NCI-H2227 (cell line): ENCODE measurements at regions not wholly inside any gene's neighbourhood (a gene's known extent, or its start where the extent isn't known, plus 50 kb on each side); places are given as distances from the start of the nearest gene placed in this dataset.
"Not testable (repeated sequence)": the region's sequence is repeated elsewhere in the genome, so short reads cannot be mapped to it uniquely, and the experiment has no call there.

Source experiments
- DNase-seq: peaks from one replicate; lab custom pipeline; 2025; ENCODE audit not compliant: unreplicated experiment; lab: John Stamatoyannopoulos, UW

DNA sequence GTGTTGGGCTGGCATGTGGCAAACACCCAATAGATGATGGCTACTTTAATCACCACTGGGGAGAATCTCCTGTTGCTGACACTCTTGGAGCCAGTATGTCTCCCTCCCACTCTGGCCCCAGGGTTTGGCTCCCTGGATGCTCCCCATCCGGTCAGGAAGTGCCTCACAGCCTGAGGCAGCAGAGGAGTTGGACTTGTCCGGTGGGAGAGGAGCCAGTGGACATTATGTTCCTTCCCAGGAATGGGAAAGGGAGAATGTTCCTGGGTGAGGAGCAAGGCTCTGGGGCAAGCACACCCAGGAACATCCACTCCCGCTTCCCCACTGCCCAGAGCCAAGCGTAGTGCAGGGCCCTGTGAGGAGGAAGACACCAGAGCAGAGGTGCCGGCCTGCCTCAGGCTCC lies 84.6 kb upstream of the NAV2 start:
- no peak for DNase-seq

DNA sequence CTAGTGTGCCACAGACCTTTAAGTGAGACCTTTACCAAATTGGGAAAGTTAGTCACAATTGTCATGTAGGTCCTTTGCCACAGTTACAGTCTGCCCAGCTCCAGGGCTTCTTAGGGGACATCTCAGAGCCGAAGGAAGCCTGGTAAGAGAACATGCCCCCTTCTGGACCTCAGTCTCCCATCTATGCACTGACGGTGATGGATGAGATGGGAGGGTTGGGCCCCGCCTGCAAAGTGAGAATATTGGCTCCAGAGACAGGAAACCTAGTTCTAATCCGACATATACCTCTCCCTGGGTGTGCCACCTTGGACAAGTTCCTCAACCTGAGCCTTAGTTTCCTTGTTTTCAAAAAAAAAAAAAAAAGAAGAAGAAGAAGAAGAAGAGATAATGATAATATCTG lies 85.1 kb upstream of the NAV2 start:
- no peak for DNase-seq

GRCh38 chr11:19625438-19625837 lies 87.2 kb upstream of the NAV2 start:
- no peak for DNase-seq

DNA sequence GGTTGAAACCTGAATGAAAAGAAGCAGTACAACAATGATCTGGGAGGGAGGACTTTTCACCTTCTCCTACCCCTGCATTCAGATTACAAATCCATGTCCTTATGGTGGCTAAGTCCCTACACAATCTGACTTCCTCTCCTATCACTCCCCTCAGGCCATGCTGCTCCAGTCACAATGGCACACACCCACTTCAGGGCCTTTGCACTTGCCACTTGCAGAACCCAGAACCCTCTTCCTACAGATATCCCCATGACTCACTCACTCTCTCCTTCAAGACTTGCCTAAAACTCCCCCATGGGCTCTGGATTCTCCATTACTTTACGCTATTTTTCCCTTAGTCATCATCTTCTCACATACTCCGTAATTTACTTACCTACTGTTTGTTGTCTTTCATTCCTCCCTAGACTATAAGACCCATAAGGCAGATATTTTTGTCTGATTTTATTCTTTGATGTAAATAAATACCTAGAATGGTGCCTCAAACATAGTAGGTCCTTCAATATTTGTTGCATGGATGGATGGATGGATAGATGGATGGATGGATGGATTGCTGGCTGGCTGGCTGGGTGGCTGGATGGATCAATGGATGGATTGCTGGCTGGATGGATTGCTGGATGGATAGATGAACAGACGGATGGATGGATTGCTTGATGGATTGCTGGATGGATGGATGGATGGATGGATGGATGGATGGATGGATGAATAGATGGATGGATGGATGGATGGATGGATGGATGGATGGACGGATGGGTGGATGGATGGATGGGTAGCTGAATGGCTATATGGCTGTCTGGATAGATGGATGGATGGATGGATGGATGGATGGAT lies 94.7 kb upstream of the NAV2 start:
- no peak for DNase-seq

DNA sequence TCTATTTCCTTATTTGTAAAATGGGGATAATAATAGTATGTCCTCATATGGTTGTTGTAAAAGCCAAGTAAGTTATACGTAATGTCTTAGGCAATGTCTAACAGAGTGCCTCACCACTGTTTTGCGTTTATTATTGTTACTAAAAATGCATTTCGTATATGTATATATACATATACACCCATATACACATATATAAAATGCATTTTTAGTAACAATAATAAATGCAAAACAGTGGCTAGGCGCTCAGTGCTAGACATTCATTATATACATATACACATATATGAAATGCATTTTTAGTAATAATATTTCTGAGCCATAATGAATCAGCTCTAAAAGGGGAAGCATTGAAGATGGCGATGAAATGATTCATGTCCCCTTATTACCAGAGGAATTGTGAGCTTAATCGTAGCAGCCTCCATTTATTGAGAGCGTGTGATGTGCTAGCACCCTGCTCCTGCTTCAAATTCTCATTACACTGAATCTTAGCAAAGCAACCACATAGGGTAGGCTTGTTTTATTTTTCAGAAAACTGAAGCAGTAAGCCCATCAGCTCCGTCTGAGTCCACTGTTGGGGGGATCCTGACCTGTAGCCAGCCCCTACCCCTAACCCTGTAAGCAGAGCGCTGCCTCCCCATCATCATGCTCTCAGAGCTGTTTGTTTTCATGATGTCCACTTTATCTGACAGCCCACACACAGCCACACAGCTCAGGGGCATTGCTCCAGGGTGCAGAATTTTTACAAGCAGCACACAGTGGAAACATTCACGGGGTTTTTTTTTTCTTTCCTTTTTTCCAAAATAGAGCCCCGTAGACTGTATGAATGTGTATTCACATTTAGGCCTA lies 97.1 kb upstream of the NAV2 start:
- no peak for DNase-seq

DNA sequence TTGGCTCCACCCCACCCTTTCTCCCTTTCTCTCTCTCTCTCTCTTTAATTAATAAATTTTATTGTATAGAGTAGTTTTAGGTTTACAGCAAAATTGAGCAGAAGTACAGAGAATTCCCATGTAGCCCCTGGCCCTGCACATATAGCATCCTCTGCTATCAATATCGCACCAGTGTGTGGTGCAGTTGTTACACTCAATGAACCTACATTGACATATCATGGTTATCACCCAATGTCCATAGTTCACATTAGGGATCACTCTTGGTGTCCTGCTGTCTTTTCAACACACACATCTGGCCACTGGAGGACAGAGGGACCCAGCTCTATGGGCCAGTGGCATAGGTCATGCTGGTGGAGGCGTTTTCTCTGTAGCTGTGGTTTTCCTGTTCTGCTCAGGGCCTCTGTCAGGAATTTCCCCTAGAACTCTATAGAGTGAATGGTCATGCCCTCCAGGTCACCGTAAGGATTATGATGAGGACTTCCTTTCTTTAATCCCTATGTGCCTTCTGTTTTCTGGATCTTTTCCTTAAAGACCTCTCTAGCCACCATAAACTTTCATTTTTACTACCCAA lies 98.2 kb upstream of the NAV2 start:
- no peak for DNase-seq

DNA sequence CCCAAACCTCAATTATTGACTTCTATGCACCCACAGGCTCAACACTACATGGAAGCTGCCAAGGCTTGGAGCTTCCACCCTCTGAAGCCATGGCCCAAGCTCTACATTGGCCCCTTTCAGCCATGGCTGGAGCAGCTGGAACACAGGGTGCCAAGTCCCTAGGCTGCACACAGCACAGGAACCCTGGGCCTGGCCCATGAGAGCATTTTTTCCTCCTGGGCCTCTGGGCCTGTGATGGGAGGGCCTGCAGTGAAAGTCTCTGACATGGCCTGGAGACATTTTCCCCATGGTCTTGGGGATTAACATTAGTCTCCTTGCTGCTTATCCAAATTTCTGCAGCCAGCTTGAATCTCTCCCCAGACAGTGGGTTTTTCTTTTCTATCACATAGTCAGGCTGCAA lies 100.6 kb upstream of the NAV2 start:
- DNase-seq: not testable (repeated sequence)

DNA sequence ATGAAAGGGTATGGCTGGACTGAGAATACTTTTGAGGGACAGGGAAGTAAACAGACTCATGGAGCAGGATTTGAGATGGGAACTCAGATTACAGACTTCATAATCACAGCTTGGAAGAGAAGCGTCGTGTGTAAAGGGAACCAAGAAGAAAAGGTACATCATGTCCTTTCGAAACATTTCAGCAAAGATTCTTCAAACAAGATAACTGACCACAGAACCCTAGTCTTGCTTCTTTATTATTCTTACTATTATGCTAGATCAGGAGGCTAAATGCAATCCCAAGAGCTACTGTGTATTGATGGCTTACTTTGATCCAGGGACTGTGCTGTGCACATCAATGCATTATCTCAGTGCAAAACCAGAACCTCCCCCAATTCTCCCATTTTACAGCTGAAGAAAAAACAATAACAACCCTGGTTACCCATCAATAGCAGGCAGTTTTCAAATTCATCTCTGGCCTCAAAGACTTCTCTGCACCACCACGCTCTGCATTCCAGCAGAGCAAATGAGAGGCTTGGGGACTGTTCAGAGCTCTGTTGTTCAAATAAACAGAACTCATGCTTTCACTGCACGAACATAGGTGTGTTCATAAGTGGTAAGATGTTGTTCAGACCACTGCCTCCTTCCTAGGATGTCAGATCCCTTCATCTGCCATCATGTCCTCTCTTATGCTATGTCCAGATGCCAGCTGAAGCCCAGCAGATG lies 104.8 kb upstream of the NAV2 start:
- no peak for DNase-seq

DNA sequence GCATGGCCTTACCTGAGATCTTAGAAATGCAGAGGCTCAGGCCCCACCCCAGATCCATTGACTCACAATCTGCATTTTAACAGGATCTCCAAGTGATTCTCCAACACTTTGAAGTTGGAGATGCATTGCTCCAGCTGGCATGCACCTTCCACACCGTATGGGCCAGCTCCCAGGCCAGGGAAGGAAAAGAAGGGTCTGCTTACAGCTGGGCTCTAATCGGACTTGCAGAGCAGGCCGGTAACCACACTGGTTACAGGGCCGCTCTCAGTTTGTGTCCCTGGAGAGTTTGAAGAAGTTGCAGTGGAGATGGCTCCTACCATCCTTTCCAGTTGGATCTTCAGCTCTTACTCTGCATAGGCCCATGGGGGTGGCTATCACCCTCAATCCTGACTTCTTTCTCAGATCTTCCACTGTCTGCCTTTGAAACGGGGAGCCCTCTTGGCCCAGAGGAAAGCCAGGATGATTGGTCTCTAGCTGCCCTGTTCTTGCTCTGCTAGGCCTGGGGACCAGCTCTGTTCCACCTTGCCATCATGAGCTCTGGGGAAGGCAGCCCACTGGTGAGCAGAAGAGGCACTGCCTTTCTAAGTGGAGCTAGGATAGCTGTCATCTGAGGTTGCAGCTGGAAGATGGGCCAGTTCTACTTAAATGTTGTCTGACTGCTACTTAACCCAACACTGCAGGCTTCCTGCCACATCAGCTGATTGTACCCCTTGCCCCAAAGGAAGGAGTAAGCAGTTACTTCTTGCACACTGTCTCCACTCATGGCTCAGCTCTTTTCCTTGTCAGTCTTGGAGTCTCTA lies 105.6 kb upstream of the NAV2 start:
- DNase-seq: no peak

GRCh38 chr11:19605520-19606371 lies 106.9 kb upstream of the NAV2 start:
- DNase-seq: peak; percentile 81

GRCh38 chr11:19604679-19605375 lies 107.8 kb upstream of the NAV2 start:
- no peak for DNase-seq

GRCh38 chr11:19603771-19604170 lies 108.9 kb upstream of the NAV2 start:
- no peak for DNase-seq

- no peak for DNase-seq
These were observed 109.7 kb upstream of the NAV2 start for GRCh38 chr11:19602891-19603290.

- DNase-seq: no peak
These were observed 110.2 kb upstream of the NAV2 start for GRCh38 chr11:19602406-19602805.

GRCh38 chr11:19601235-19601634 lies 111.4 kb upstream of the NAV2 start:
- DNase-seq: no peak

DNA sequence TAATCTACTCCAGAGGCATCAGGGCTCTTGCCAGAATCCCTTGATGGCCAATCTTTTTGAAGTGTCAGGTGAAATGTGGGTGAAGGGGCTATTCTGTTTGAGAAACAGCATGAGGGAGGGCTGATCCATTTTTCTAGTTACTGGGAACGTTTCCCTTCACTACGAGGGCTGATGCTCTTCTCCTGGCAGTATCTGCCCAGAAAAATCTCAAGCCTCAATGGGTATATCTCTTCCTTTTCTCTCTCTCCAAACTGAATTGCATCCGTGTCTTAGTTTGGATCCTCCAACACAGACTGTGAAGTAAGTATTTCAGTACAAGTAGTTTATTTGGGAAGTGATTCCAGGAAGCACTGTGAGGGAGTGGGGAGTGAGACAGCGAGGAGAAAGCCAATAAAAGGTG lies 113.0 kb upstream of the NAV2 start:
- DNase-seq: no peak

GRCh38 chr11:19598876-19599486 lies 113.7 kb upstream of the NAV2 start:
- no peak for DNase-seq

- no peak for DNase-seq
These were observed 114.2 kb upstream of the NAV2 start for GRCh38 chr11:19598456-19598855.

- no peak for DNase-seq
These were observed 114.8 kb upstream of the NAV2 start for GRCh38 chr11:19597876-19598275.
